ENCODE measurements at regions not wholly inside any gene's neighbourhood (a gene's known extent, or its start where the extent isn't known, plus 50 kb on each side); places are given as distances from the start of the nearest gene placed in this dataset.

DNA sequence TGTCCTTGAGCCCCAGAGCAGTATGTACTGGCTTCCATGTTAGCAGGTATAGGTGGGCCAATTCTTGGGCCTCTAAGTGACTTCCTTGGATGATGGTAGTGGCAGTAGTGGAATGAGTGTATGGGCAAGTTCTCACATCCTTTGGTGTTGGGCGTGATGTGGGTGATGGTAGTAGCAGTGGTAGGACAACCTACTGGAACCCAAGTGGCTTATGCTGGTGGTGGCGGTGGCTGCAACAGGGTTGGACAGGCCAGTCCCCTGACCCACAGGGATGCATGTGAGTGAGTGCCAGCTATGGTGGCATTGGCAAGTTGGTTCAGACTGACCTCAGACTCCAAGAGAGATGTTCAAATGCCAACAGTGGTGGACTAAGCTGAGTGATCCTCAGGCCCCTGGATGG lies 1228.2 kb downstream of the ROBO2 start:
- Histone ChIP-seq H3K4me3 (ENCODE audit: low read depth, low read length) (no peak overlapping the region), H3K27me3 (ENCODE audit: control insufficient read depth, insufficient read depth, low read length) (no peaks in the 10 kb centered on the region), H3K36me3 (ENCODE audit: control insufficient read depth, insufficient read depth, low read length) (no peaks in the 10 kb centered on the region)
- TF ChIP-seq, protein P1, sequence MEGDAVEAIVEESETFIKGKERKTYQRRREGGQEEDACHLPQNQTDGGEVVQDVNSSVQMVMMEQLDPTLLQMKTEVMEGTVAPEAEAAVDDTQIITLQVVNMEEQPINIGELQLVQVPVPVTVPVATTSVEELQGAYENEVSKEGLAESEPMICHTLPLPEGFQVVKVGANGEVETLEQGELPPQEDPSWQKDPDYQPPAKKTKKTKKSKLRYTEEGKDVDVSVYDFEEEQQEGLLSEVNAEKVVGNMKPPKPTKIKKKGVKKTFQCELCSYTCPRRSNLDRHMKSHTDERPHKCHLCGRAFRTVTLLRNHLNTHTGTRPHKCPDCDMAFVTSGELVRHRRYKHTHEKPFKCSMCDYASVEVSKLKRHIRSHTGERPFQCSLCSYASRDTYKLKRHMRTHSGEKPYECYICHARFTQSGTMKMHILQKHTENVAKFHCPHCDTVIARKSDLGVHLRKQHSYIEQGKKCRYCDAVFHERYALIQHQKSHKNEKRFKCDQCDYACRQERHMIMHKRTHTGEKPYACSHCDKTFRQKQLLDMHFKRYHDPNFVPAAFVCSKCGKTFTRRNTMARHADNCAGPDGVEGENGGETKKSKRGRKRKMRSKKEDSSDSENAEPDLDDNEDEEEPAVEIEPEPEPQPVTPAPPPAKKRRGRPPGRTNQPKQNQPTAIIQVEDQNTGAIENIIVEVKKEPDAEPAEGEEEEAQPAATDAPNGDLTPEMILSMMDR (IDR thresholded peaks at IDR 0.05; ENCODE audit: insufficient read depth, low read depth, low read length), result no peak
- no peak for DNase-seq (ENCODE audit: low read depth)
- CTCF ChIA-PET, result no interaction called here
- POLR2A ChIA-PET, result no interaction called here

DNA sequence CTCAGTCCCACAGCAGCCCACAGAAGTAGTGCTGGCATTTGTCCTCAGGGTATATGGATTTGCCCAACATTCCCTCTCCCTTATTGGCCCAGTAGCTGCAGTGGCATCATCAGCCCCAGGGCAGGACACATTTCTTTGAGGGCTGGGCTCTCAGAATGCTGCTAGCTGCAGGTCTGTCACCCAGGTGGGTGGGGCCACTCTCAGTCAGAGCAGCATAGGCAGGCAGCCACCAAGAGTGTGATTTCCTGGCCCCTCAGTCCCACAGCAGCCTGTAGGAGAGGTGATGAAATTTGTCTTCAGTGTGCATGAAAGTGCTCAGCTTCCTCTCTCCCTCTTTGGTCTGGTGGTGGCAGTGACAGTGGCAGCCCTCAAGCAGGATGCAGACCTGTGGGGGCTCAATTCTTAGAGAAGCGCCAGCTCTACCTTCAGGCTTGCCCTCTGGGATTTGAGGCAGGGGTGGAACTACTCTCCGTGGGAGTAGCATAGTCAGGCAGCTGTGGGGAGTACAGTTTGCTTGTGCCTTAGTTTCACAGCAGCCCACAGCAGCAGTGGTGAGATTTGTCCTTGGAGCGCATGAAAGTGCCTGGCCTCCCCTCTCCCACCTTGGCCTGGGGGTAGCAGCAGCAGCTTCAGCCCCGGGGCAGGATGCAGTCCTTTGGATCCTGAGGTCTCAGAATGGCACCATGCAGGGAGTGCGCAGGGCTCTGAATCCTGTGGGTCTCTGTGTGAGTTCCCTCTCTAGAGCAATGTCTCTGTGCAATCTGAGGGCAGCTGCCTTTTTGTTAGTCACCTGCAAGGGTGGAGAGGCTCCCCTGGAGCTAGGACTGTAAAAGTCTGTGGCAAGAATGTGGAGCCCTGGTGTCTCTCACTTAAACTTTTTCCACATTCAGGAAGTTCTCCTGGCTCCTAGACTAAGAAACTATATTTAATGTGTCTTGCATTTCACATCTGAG lies 1229.1 kb downstream of the ROBO2 start:
- DNase-seq (ENCODE audit: low read depth), result no peak
- ChIA-PET POLR2A (no interaction called here), CTCF (no interaction called here)
- no peak overlapping the region for H3K4me3 ChIP-seq (ENCODE audit: low read depth, low read length)
- no peaks in the 10 kb centered on the region for H3K27me3 ChIP-seq (ENCODE audit: control insufficient read depth, insufficient read depth, low read length)
- TF ChIP-seq, protein P1 (IDR thresholded peaks at IDR 0.05; ENCODE audit: insufficient read depth, low read depth, low read length), result no peak
- H3K36me3 ChIP-seq (ENCODE audit: control insufficient read depth, insufficient read depth, low read length), result no peaks in the 10 kb centered on the region

DNA sequence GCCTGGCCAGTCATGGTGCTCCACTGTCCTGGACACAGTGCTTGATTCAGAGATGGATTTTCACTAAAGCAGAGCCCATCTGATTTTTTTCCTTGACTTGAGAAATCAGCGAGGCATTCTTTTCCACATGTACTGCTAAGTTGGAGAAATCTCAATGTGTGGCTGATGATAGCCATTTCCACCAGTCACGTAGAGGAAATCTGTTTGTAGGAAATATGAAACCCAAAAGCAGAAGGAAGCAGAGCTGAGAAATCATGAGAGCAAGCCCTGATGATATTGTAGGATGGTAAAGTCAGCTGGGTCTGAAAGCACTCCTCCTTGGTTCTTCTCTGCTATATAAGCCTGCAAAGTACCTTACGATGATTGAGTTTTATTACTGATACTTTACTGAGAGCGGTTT lies 1233.4 kb downstream of the ROBO2 start:
- POLR2A ChIA-PET, result no interaction called here
- H3K27me3 ChIP-seq (ENCODE audit: control insufficient read depth, insufficient read depth, low read length), result no peaks in the 10 kb centered on the region
- CTCF ChIA-PET, result no interaction called here
- H3K4me3 ChIP-seq (ENCODE audit: low read depth, low read length), result no peak overlapping the region
- TF ChIP-seq, protein P1 (IDR thresholded peaks at IDR 0.05; ENCODE audit: insufficient read depth, low read depth, low read length), result no peak
- no peaks in the 10 kb centered on the region for H3K36me3 ChIP-seq (ENCODE audit: control insufficient read depth, insufficient read depth, low read length)
- no peak for DNase-seq (ENCODE audit: low read depth)

DNA sequence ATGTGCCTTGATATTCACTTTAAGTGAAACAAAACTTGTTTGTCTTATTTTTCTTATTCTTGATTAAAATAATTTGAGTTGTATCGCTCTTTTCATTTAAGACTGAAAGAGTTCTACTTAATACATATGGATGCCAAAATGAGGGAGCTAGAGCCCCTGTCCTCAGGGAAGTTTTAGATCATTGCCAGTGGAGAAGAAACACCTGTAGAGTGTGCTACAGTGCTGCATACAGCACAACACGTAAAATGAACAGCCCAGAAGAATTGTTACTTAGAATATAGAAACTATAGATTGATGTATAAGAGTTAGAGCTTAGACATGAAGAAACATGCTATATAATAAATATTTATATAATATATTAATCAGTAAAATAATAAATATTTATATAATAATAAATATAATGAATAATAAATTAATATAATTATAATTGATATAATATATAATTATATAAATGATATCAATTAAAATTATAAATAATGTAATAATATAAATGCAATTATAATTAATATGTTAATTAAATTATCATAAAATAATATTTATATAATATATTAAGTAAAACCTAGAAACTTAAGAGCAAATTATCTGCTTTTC lies 1234.7 kb downstream of the ROBO2 start:
- Histone ChIP-seq H3K4me3 (ENCODE audit: low read depth, low read length) (no peak overlapping the region), H3K27me3 (ENCODE audit: control insufficient read depth, insufficient read depth, low read length) (no peaks in the 10 kb centered on the region), H3K36me3 (ENCODE audit: control insufficient read depth, insufficient read depth, low read length) (no peaks in the 10 kb centered on the region)
- ChIA-PET POLR2A (no interaction called here), CTCF (interaction anchor here (0.7 kb wide), 1 partner anchor 84 kb away, joined by 3 read pairs; no protein-coding TSS in a partner anchor)
- DNase-seq (ENCODE audit: low read depth), result no peak
- TF ChIP-seq, protein P1 (IDR thresholded peaks at IDR 0.05; ENCODE audit: insufficient read depth, low read depth, low read length), result no peak

DNA sequence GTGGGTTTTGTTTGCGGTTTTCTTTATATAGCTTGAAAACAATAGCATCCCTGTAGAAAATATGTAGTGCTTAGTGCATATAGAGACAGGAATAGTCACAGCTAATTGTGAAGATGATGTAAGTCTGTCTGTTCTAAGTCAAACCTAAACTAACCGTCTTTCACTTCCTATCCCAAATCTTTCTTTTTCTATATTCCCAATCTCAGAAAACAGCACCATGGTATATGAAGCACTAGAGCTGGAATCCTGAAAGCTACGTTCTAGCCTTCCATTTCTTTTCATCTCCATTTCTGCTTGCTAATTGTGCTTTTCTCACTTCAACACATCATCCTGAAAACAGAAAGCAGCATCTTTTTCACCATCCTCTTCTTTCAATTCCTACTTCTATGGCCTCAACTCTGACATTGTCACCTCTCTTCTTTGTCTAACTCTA lies 1235.5 kb downstream of the ROBO2 start:
- TF ChIP-seq, protein P1 (IDR thresholded peaks at IDR 0.05; ENCODE audit: insufficient read depth, low read depth, low read length), result no peak
- CTCF ChIA-PET, result no interaction called here

More for the DNA sequence above, 1235.5 kb downstream of the ROBO2 start:
- no peak overlapping the region for H3K4me3 ChIP-seq (ENCODE audit: low read depth, low read length)
- POLR2A ChIA-PET, result no interaction called here
- no peak for DNase-seq (ENCODE audit: low read depth)
- no peaks in the 10 kb centered on the region for H3K36me3 ChIP-seq (ENCODE audit: control insufficient read depth, insufficient read depth, low read length)
- no peaks in the 10 kb centered on the region for H3K27me3 ChIP-seq (ENCODE audit: control insufficient read depth, insufficient read depth, low read length)
